Adrenal gland (tissue), 9 donors: ENCODE measurements at regions not wholly inside any gene's neighbourhood (a gene's known extent, or its start where the extent isn't known, plus 50 kb on each side); places are given as distances from the start of the nearest gene placed in this dataset.

Source experiments
- DNase-seq, 7 donors: peaks; one replicate each; pipeline ENCODE4 v3.0.0-alpha.2; 2019 to 2020
- H3K27ac ChIP-seq, 5 donors: fragments of 200-600 bp; sonication (generic) in 4 of 5; 1 replicate in 3 of 5; 2 replicates in 2 of 5; pipeline versions ENCODE4 v1.5.1 to v1.8.0; 2016 to 2020; ENCODE audit warnings: mild to moderate bottlenecking in 1 of 5
- H3K27me3 ChIP-seq: fragments of 200-600 bp; 2 replicates; pipeline ENCODE4 v1.8.0; 2021
- H3K36me3 ChIP-seq, 2 donors: fragments of 200-600 bp; replicated peaks in 1 of 2; 1 replicate in 1 of 2; 2 replicates in 1 of 2; pipeline versions ENCODE4 v1.5.1 to v1.8.0; 2018 to 2022
- H3K4me1 ChIP-seq, 2 donors: fragments of 200-600 bp; replicated peaks in 1 of 2; 1 replicate in 1 of 2; 2 replicates in 1 of 2; pipeline versions ENCODE4 v1.5.1 to v1.8.0; 2018 to 2021
- H3K4me3 ChIP-seq, 4 donors: fragments of 200-600 bp; sonication (generic) in 3 of 4; one replicate each; pipeline ENCODE4 v1.5.1; 2016 to 2018
- H3K9me3 ChIP-seq, 3 donors: fragments of 200-600 bp; sonication (generic) in 1 of 3; replicated peaks in 1 of 3; 1 replicate in 2 of 3; 2 replicates in 1 of 3; pipeline versions ENCODE4 v1.5.1 to v1.8.0; 2016 to 2021
- CTCF ChIP-seq, 6 experiments: fragments of 450-650 bp in 4 of 6; fragments of 200-600 bp in 2 of 6; sonication (generic) in 1 of 6; IDR thresholded peaks; 1 replicate in 5 of 6; 2 replicates in 1 of 6; pipeline versions ENCODE4 v1.5.1 to v1.8.0; 2016 to 2021; ENCODE audit warnings: antibody characterized with exemption in 6 of 6, mild to moderate bottlenecking in 2 of 6, moderate library complexity in 1 of 6
- POLR2A ChIP-seq, 2 donors: fragments of 450-650 bp; IDR thresholded peaks; one replicate each; pipeline ENCODE4 v1.6.1; 2017; ENCODE audit warnings: antibody characterized with exemption in 2 of 2, mild to moderate bottlenecking in 2 of 2, moderate library complexity in 1 of 2
- WGBS, 4 donors: extraction: QIAGEN DNeasy Blood & Tissue Kit in 2 of 4; methylation state at CpG; one replicate each; pipeline versions ENCODE4 v1.1.5 to v1.1.7; 2013 to 2017; 5-methylcytosine and 5-hydroxymethylcytosine counted together
- intact Hi-C, 2 donors: fragments of 100-400 bp; cut with DNase I; formaldehyde crosslinking; loops; one replicate each; pipeline versions ENCODE4 v1.14.1 to v1.15.0; 2022 to 2023
- donor health status: healthy with polysubstance abuse.
- donor health status: Bipolar disorder and iron deficiency.
- donor health status: DM: yes; HTN: yes; CAD: no.
- donor health status: DM: no; HTN: no; CAD: no.
- donor health status: DM: no; HTN: no; CAD: no.

GRCh38 chr16:76943921-76944320 is 247.1 kb upstream of the MON1B start:
- no peak for TF ChIP-seq CTCF (IDR thresholded peaks at IDR 0.05)
- TF ChIP-seq POLR2A (IDR thresholded peaks at IDR 0.05) = no peak

GRCh38 chr16:76946879-76947278 is 244.1 kb upstream of the MON1B start:
- peak; percentile 42 to 73 (median 63) for DNase-seq
- WGBS, 4 donors = 4 to 22% (median 17%) methylated on average over 3 of the region's 3 CpGs
- TF ChIP-seq CTCF (IDR thresholded peaks at IDR 0.05) (no peak), POLR2A (IDR thresholded peaks at IDR 0.05) (no peak)
- Histone ChIP-seq H3K4me1 (peaks cover 8 to 15% of the 10 kb centered on the region in 2 donors), H3K36me3 (no peaks in the 10 kb centered on the region), H3K4me3 (peak overlapping the region in 1 of 4 donors; percentile 23), H3K27ac (peak overlapping the region in 2 of 5 donors; percentile 30 to 45), H3K27me3 (no peaks in the 10 kb centered on the region), H3K9me3 (peaks cover 0 to 4% (median 0%) of the 10 kb centered on the region in 3 donors)
- intact Hi-C loops = no loop called here

More at GRCh38 chr16:76943921-76944320, 247.1 kb upstream of the MON1B start:
- Histone ChIP-seq H3K27ac (no peak overlapping the region), H3K4me1 (peaks cover 8 to 15% of the 10 kb centered on the region in 2 donors), H3K9me3 (no peaks in the 10 kb centered on the region), H3K27me3 (no peaks in the 10 kb centered on the region), H3K4me3 (no peak overlapping the region), H3K36me3 (no peaks in the 10 kb centered on the region)
- WGBS, 4 donors = 40 to 51% (median 43%) methylated on average over 2 of the region's 2 CpGs
- intact Hi-C loops = no loop called here
- no peak for DNase-seq

GRCh38 chr16:76947749-76948148 is 243.2 kb upstream of the MON1B start:
- no peaks in the 10 kb centered on the region for H3K27me3 ChIP-seq
- intact Hi-C loops = no loop called here
- WGBS, 4 donors = 26 to 38% (median 34%) methylated on average over 4 of the region's 4 CpGs

GRCh38 chr16:76955629-76956028 is 235.4 kb upstream of the MON1B start:
- TF ChIP-seq POLR2A (IDR thresholded peaks at IDR 0.05) = no peak
- TF ChIP-seq CTCF (IDR thresholded peaks at IDR 0.05) = no peak
- intact Hi-C loops = no loop called here
- no peaks in the 10 kb centered on the region for H3K36me3 ChIP-seq
- H3K4me3 ChIP-seq = no peak overlapping the region
- no peak overlapping the region for H3K27ac ChIP-seq
- H3K4me1 ChIP-seq = no peaks in the 10 kb centered on the region
- no peaks in the 10 kb centered on the region for H3K27me3 ChIP-seq
- peaks cover 0 to 4% (median 0%) of the 10 kb centered on the region in 3 donors for H3K9me3 ChIP-seq
- DNase-seq = no peak
- 60 to 90% (median 85%) methylated on average over 5 of the region's 5 CpGs for WGBS, 4 donors

More at GRCh38 chr16:76947749-76948148, 243.2 kb upstream of the MON1B start:
- Histone ChIP-seq H3K4me3 (no peak overlapping the region), H3K36me3 (no peaks in the 10 kb centered on the region), H3K27ac (no peak overlapping the region), H3K4me1 (peaks cover 8 to 15% of the 10 kb centered on the region in 2 donors), H3K9me3 (peaks cover 0 to 4% (median 0%) of the 10 kb centered on the region in 3 donors)
- TF ChIP-seq CTCF (IDR thresholded peaks at IDR 0.05) (no peak), POLR2A (IDR thresholded peaks at IDR 0.05) (no peak)
- no peak for DNase-seq
